ENCODE measurements at regions not wholly inside any gene's neighbourhood (a gene's known extent, or its start where the extent isn't known, plus 50 kb on each side); places are given as distances from the start of the nearest gene placed in this dataset.

GRCh38 chr16:82317411-82318167 lies 147.6 kb upstream of the MPHOSPH6 start:
- TF ChIP-seq CTCF (IDR thresholded peaks at IDR 0.05), result no peak
- no peak for TF ChIP-seq POLR2A (IDR thresholded peaks at IDR 0.05)
